DND-41 (cell line): ENCODE measurements at regions not wholly inside any gene's neighbourhood (a gene's known extent, or its start where the extent isn't known, plus 50 kb on each side); places are given as distances from the start of the nearest gene placed in this dataset.

Source experiments
- EZH2 ChIP-seq: IDR thresholded peaks from 3 replicates; pipeline ENCODE4 v1.6.1; 2012; ENCODE audit warnings: borderline replicate concordance, low read depth, mild to moderate bottlenecking, moderate library complexity, low read length, inconsistent platforms; ENCODE audit not compliant: severe bottlenecking
- TF ChIP-seq, protein P1 (sequence below): IDR thresholded peaks from 2 replicates; pipeline ENCODE4 v1.5.1; 2012; ENCODE audit warnings: borderline replicate concordance, low read length, moderate library complexity, mild to moderate bottlenecking; ENCODE audit not compliant: poor library complexity, severe bottlenecking; ENCODE audit errors: extremely low read depth

DNA sequence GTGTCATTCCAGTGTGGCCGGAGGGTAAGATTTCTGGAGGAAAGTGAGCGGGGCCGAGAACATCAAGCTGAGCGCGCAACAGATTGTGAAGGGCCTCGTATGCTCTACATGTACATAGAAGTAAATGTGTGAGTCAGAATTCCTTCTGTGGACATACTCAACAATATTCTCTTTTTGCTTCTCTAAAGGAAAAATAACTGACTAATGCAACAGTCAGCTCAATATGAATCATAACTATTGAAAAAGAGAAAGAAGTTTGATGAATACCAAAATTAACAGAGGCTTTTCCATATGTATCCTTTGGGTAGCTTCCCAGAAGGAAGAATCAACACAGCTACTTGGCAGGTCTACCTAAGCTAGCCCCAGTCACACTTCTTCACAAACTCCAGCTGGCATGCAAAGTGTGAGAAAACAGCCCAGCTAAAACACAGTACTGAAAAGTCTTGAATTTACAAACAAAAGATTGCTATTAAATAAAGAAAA lies 87.5 kb upstream of the ZFP42 start:
- TF ChIP-seq, protein P1, sequence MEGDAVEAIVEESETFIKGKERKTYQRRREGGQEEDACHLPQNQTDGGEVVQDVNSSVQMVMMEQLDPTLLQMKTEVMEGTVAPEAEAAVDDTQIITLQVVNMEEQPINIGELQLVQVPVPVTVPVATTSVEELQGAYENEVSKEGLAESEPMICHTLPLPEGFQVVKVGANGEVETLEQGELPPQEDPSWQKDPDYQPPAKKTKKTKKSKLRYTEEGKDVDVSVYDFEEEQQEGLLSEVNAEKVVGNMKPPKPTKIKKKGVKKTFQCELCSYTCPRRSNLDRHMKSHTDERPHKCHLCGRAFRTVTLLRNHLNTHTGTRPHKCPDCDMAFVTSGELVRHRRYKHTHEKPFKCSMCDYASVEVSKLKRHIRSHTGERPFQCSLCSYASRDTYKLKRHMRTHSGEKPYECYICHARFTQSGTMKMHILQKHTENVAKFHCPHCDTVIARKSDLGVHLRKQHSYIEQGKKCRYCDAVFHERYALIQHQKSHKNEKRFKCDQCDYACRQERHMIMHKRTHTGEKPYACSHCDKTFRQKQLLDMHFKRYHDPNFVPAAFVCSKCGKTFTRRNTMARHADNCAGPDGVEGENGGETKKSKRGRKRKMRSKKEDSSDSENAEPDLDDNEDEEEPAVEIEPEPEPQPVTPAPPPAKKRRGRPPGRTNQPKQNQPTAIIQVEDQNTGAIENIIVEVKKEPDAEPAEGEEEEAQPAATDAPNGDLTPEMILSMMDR: no peak
- TF ChIP-seq EZH2: no peak
